DOHH2 (cell line): ENCODE measurements at regions not wholly inside any gene's neighbourhood (a gene's known extent, or its start where the extent isn't known, plus 50 kb on each side); places are given as distances from the start of the nearest gene placed in this dataset.

Experiments used
- H3F3A ChIP-seq: fragments of 200-600 bp; sonication (generic), shearing (Covaris generic); 2 replicates; pipeline ENCODE4 v1.6.0; 2016; ENCODE audit warnings: antibody characterized with exemption, mild to moderate bottlenecking; ENCODE audit not compliant: control insufficient read depth, insufficient read depth
- H3K27ac ChIP-seq: fragments of 200-600 bp; sonication (generic); 2 replicates; pipeline ENCODE4 v1.5.1; 2014; ENCODE audit warnings: low read depth, mild to moderate bottlenecking, low read length, moderate library complexity
- H3K27me3 ChIP-seq: fragments of 200-600 bp; sonication (generic); 2 replicates; pipeline ENCODE4 v1.6.1; 2014; ENCODE audit warnings: mild to moderate bottlenecking, low read length, mixed read lengths; ENCODE audit not compliant: control insufficient read depth
- H3K36me3 ChIP-seq: fragments of 200-600 bp; sonication (generic); 2 replicates; pipeline ENCODE4 v1.6.1; 2014; ENCODE audit warnings: mild to moderate bottlenecking, low read length, moderate library complexity, mixed read lengths; ENCODE audit not compliant: control insufficient read depth
- H3K4me1 ChIP-seq: fragments of 200-600 bp; sonication (generic); 2 replicates; pipeline ENCODE4 v1.6.1; 2014; ENCODE audit warnings: mild to moderate bottlenecking, low read length, mixed read lengths; ENCODE audit not compliant: control insufficient read depth
- H3K4me2 ChIP-seq: fragments of 200-600 bp; sonication (generic); 2 replicates; pipeline ENCODE4 v1.6.0; 2014; ENCODE audit warnings: mild to moderate bottlenecking, low read length, moderate library complexity
- H3K4me3 ChIP-seq: fragments of 200-600 bp; sonication (generic); 2 replicates; pipeline ENCODE4 v1.5.1; 2014; ENCODE audit warnings: mild to moderate bottlenecking, low read length, mixed read lengths
- H3K79me2 ChIP-seq: fragments of 200-600 bp; sonication (generic); 2 replicates; pipeline ENCODE4 v1.6.1; 2014; ENCODE audit warnings: mild to moderate bottlenecking, low read length, mixed read lengths; ENCODE audit not compliant: control insufficient read depth
- H3K9me2 ChIP-seq: fragments of 200-600 bp; sonication (generic); replicated peaks from 2 replicates; pipeline ENCODE4 v1.6.1; 2014; ENCODE audit warnings: mild to moderate bottlenecking, low read length, mixed read lengths; ENCODE audit not compliant: control insufficient read depth
- H3K9me3 ChIP-seq: fragments of 200-600 bp; sonication (generic); 2 replicates; pipeline ENCODE4 v1.6.1; 2014; ENCODE audit warnings: antibody characterized with exemption, low read length, mixed read lengths; ENCODE audit not compliant: control insufficient read depth, insufficient read depth
- H4K20me1 ChIP-seq: fragments of 200-600 bp; sonication (generic); 2 replicates; pipeline ENCODE4 v1.6.0; 2014; ENCODE audit warnings: low read depth, mild to moderate bottlenecking, antibody characterized with exemption, low read length, moderate library complexity; ENCODE audit not compliant: control insufficient read depth, insufficient read depth
- EZH2phosphoT487 ChIP-seq: fragments of 200-600 bp; sonication (generic); IDR thresholded peaks from 2 replicates; pipeline ENCODE4 v1.6.1; 2017; ENCODE audit warnings: borderline replicate concordance, mild to moderate bottlenecking, antibody characterized with exemption, low read length, moderate library complexity, mixed read lengths
- TF ChIP-seq, protein P1 (sequence below): fragments of 200-600 bp; sonication (generic); IDR thresholded peaks from one replicate; pipeline ENCODE4 v1.5.1; 2014; ENCODE audit warnings: antibody characterized with exemption, mild to moderate bottlenecking, low read depth, low read length; ENCODE audit not compliant: poor library complexity, severe bottlenecking

DNA sequence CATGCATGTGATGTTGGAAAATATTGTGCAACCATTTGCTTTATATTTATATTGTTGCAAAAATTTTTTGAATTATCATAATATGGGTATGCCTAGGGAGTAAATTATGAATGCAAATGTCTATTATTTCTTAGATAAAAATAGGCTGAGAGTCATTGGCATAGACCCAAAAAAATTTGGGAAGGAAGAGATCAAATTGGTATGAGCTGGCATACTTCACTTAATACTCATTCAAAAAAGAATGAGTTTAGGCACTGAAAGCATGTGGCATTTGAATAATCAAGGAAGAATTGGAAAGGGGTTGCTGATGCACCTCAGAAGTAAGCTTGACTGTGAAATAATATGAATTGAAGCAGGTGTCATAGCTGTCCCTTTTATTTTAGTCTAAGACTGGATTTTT, 764.0 kb upstream of the DPPA4 start:
- no peak overlapping the region for H3K4me2 ChIP-seq
- H3F3A ChIP-seq, result no peaks in the 10 kb centered on the region
- no peaks in the 10 kb centered on the region for H3K27me3 ChIP-seq
- no peaks in the 10 kb centered on the region for H3K4me1 ChIP-seq
- H3K79me2 ChIP-seq, result no peaks in the 10 kb centered on the region
- TF ChIP-seq EZH2phosphoT487, result no peak
- TF ChIP-seq, protein P1, sequence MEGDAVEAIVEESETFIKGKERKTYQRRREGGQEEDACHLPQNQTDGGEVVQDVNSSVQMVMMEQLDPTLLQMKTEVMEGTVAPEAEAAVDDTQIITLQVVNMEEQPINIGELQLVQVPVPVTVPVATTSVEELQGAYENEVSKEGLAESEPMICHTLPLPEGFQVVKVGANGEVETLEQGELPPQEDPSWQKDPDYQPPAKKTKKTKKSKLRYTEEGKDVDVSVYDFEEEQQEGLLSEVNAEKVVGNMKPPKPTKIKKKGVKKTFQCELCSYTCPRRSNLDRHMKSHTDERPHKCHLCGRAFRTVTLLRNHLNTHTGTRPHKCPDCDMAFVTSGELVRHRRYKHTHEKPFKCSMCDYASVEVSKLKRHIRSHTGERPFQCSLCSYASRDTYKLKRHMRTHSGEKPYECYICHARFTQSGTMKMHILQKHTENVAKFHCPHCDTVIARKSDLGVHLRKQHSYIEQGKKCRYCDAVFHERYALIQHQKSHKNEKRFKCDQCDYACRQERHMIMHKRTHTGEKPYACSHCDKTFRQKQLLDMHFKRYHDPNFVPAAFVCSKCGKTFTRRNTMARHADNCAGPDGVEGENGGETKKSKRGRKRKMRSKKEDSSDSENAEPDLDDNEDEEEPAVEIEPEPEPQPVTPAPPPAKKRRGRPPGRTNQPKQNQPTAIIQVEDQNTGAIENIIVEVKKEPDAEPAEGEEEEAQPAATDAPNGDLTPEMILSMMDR, result no peak
- no peak overlapping the region for H3K4me3 ChIP-seq
- H4K20me1 ChIP-seq, result no peaks in the 10 kb centered on the region
- no peaks in the 10 kb centered on the region for H3K36me3 ChIP-seq
- no peaks in the 10 kb centered on the region for H3K9me3 ChIP-seq
- no peaks in the 10 kb centered on the region for H3K9me2 ChIP-seq
- H3K27ac ChIP-seq, result no peak overlapping the region

GRCh38 chr3:110106805-110107204, 769.5 kb upstream of the DPPA4 start:
- H3K9me3 ChIP-seq, result no peaks in the 10 kb centered on the region
- no peak for TF ChIP-seq EZH2phosphoT487
- TF ChIP-seq, protein P1, result no peak
- no peak overlapping the region for H3K27ac ChIP-seq
- H3K4me2 ChIP-seq, result no peak overlapping the region
- no peaks in the 10 kb centered on the region for H3K36me3 ChIP-seq
- H3K4me1 ChIP-seq, result no peaks in the 10 kb centered on the region
- no peaks in the 10 kb centered on the region for H3K27me3 ChIP-seq
- H3K9me2 ChIP-seq, result no peaks in the 10 kb centered on the region
- no peak overlapping the region for H3K4me3 ChIP-seq
- no peaks in the 10 kb centered on the region for H4K20me1 ChIP-seq
- H3K79me2 ChIP-seq, result no peaks in the 10 kb centered on the region
- no peaks in the 10 kb centered on the region for H3F3A ChIP-seq

GRCh38 chr3:110123946-110124345, 786.6 kb upstream of the DPPA4 start:
- H3F3A ChIP-seq, result no peaks in the 10 kb centered on the region
- no peaks in the 10 kb centered on the region for H3K9me2 ChIP-seq
- no peak overlapping the region for H3K4me2 ChIP-seq
- no peaks in the 10 kb centered on the region for H3K36me3 ChIP-seq
- no peak overlapping the region for H3K4me3 ChIP-seq
- H3K79me2 ChIP-seq, result no peaks in the 10 kb centered on the region
- TF ChIP-seq, protein P1, result no peak
- no peak for TF ChIP-seq EZH2phosphoT487
- H3K9me3 ChIP-seq, result peaks cover 3% of the 10 kb centered on the region; the same call in 1 of the 2 replicates
- no peaks in the 10 kb centered on the region for H3K27me3 ChIP-seq
- no peak overlapping the region for H3K27ac ChIP-seq
- H3K4me1 ChIP-seq, result no peaks in the 10 kb centered on the region
- no peaks in the 10 kb centered on the region for H4K20me1 ChIP-seq

GRCh38 chr3:110126065-110126464, 788.7 kb upstream of the DPPA4 start:
- no peak overlapping the region for H3K4me2 ChIP-seq
- H4K20me1 ChIP-seq, result no peaks in the 10 kb centered on the region
- no peaks in the 10 kb centered on the region for H3K79me2 ChIP-seq
- no peak for TF ChIP-seq EZH2phosphoT487
- TF ChIP-seq, protein P1, result no peak
- no peaks in the 10 kb centered on the region for H3K27me3 ChIP-seq
- H3K36me3 ChIP-seq, result no peaks in the 10 kb centered on the region
- H3K4me1 ChIP-seq, result no peaks in the 10 kb centered on the region
- no peak overlapping the region for H3K4me3 ChIP-seq
- peaks cover 3% of the 10 kb centered on the region; the same call in 1 of the 2 replicates for H3K9me3 ChIP-seq
- H3K27ac ChIP-seq, result no peak overlapping the region
- no peaks in the 10 kb centered on the region for H3K9me2 ChIP-seq
- H3F3A ChIP-seq, result no peaks in the 10 kb centered on the region
